ENCODE measurements at regions not wholly inside any gene's neighbourhood (a gene's known extent, or its start where the extent isn't known, plus 50 kb on each side); places are given as distances from the start of the nearest gene placed in this dataset.

DNA sequence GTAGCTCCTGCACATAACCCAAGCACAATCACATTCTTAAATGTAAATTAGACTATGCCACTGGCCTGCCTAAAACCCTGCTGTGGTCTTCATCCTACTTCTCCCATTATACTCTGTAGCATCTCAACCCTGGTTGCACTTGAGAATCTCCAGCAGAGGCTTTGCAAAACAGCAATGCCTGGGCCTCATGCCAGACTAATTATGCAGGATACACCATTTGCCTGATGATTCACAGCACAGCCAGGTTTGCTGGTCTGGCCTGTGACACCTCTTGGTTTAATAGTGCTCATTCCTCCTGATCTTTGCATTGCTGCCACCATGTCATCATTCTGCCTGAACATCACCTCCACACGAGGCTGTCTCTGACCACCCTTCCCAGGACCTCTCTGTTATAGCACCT is 491.9 kb upstream of the TOM1L1 start:
- TF ChIP-seq, protein P1, sequence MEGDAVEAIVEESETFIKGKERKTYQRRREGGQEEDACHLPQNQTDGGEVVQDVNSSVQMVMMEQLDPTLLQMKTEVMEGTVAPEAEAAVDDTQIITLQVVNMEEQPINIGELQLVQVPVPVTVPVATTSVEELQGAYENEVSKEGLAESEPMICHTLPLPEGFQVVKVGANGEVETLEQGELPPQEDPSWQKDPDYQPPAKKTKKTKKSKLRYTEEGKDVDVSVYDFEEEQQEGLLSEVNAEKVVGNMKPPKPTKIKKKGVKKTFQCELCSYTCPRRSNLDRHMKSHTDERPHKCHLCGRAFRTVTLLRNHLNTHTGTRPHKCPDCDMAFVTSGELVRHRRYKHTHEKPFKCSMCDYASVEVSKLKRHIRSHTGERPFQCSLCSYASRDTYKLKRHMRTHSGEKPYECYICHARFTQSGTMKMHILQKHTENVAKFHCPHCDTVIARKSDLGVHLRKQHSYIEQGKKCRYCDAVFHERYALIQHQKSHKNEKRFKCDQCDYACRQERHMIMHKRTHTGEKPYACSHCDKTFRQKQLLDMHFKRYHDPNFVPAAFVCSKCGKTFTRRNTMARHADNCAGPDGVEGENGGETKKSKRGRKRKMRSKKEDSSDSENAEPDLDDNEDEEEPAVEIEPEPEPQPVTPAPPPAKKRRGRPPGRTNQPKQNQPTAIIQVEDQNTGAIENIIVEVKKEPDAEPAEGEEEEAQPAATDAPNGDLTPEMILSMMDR (conservative IDR thresholded peaks at IDR 0.05; ENCODE audit: low read depth, low read length): no peak
- TF ChIP-seq EZH2phosphoT487 (IDR thresholded peaks at IDR 0.05; ENCODE audit: borderline replicate concordance, low read length): no peak
